Gastroesophageal sphincter (tissue), 4 donors: ENCODE measurements at regions not wholly inside any gene's neighbourhood (a gene's known extent, or its start where the extent isn't known, plus 50 kb on each side); places are given as distances from the start of the nearest gene placed in this dataset.

Source experiments
- ATAC-seq: fragments of 150-250 bp; one replicate; pipeline ENCODE4 v1.9.1; 2016; ENCODE audit warnings: mild to moderate bottlenecking, moderate library complexity
- H3K27ac ChIP-seq, 4 donors: fragments of 200-600 bp; sonication (generic) in 3 of 4; 1 replicate in 3 of 4; 2 replicates in 1 of 4; pipeline ENCODE4 v1.5.1; 2016 to 2019
- H3K27me3 ChIP-seq: fragments of 200-600 bp; sonication (generic); one replicate; pipeline ENCODE4 v1.5.1; 2019
- H3K36me3 ChIP-seq, 2 donors: fragments of 200-600 bp; sonication (generic); one replicate each; pipeline ENCODE4 v1.5.1; 2019; ENCODE audit warnings: control low read depth in 1 of 2
- H3K4me1 ChIP-seq, 3 donors: fragments of 200-600 bp; sonication (generic); 1 replicate in 2 of 3; 2 replicates in 1 of 3; pipeline ENCODE4 v1.5.1; 2016 to 2019; ENCODE audit warnings: control low read depth in 2 of 3
- H3K4me3 ChIP-seq, 2 donors: fragments of 200-600 bp; sonication (generic); one replicate each; pipeline ENCODE4 v1.5.1; 2019; ENCODE audit warnings: mild to moderate bottlenecking in 1 of 2, moderate library complexity in 1 of 2
- H3K9me3 ChIP-seq, 3 donors: fragments of 200-600 bp; sonication (generic); one replicate each; pipeline ENCODE4 v1.5.1; 2017 to 2019; ENCODE audit warnings: control low read depth in 2 of 3
- CTCF ChIP-seq, 4 experiments: fragments of 200-600 bp in 2 of 4; fragments of 450-650 bp in 2 of 4; sonication (generic) in 1 of 4; IDR thresholded peaks; one replicate each; pipeline ENCODE4 v1.5.1; 2017 to 2019; ENCODE audit warnings: antibody characterized with exemption in 4 of 4, mild to moderate bottlenecking in 2 of 4, moderate library complexity in 2 of 4
- EP300 ChIP-seq: sonication (generic); formaldehyde crosslinking; IDR thresholded peaks from one replicate; pipeline ENCODE4 v1.6.1; 2017; ENCODE audit warnings: antibody characterized with exemption, mild to moderate bottlenecking
- POLR2A ChIP-seq, 2 donors: fragments of 450-650 bp; IDR thresholded peaks; one replicate each; pipeline ENCODE4 v1.6.1; 2017; ENCODE audit warnings: antibody characterized with exemption in 2 of 2, mild to moderate bottlenecking in 2 of 2, moderate library complexity in 1 of 2
- POLR2AphosphoS5 ChIP-seq: sonication (generic); formaldehyde crosslinking; IDR thresholded peaks from one replicate; pipeline ENCODE4 v1.6.1; 2017; ENCODE audit warnings: antibody characterized with exemption
- WGBS, 2 donors: methylation state at CpG; one replicate each; pipeline ENCODE4 v1.1.5; 2018; ENCODE audit warnings: low coverage in 1 of 2; 5-methylcytosine and 5-hydroxymethylcytosine counted together

DNA sequence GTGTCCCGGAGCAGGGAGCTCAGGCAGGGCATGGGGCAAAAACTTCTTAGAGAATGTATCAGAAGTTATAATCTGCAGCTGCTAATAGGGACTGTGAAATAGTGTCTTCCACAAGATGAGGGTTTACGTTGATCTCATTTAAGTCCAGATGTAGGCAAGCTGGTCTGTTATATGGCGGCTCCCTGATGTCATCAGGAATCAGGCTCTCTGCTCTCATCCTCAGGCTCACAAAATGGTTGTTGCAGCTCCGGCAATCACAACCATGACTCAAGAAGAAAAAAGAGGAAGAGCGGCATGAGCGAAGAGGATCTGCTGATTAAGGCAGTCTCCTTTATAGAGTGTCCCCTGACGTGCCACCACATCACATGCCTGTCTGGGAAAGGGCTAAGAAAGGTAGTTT, 191.3 kb downstream of the KLF5 start:
- no peak for TF ChIP-seq CTCF (IDR thresholded peaks at IDR 0.05)
- TF ChIP-seq POLR2A (IDR thresholded peaks at IDR 0.05), result no peak
- TF ChIP-seq POLR2AphosphoS5, result no peak
- no peak for TF ChIP-seq EP300
- no peaks in the 10 kb centered on the region for H3K36me3 ChIP-seq
- 85 to 95% methylated on average over 6 to 7 of the region's 7 CpGs for WGBS, 2 donors
- no peaks in the 10 kb centered on the region for H3K9me3 ChIP-seq
- no peaks in the 10 kb centered on the region for H3K27me3 ChIP-seq
- no peaks in the 10 kb centered on the region for H3K4me1 ChIP-seq
- H3K27ac ChIP-seq, result no peak overlapping the region
- ATAC-seq, result no peak
- H3K4me3 ChIP-seq, result no peak overlapping the region

- no peaks in the 10 kb centered on the region for H3K9me3 ChIP-seq
- H3K4me3 ChIP-seq, result no peak overlapping the region
- no peak overlapping the region for H3K27ac ChIP-seq
- no peaks in the 10 kb centered on the region for H3K27me3 ChIP-seq
- TF ChIP-seq POLR2AphosphoS5, result no peak
- no peaks in the 10 kb centered on the region for H3K36me3 ChIP-seq
- 35 to 52% methylated on average over 5 to 7 of the region's 7 CpGs for WGBS, 2 donors
- no peak for ATAC-seq
- H3K4me1 ChIP-seq, result no peaks in the 10 kb centered on the region
These were observed 190.1 kb downstream of the KLF5 start for GRCh38 chr13:73248711-73249580.

GRCh38 chr13:73248154-73248553, 189.3 kb downstream of the KLF5 start:
- Histone ChIP-seq H3K4me3 (no peak overlapping the region), H3K36me3 (no peaks in the 10 kb centered on the region), H3K27ac (no peak overlapping the region), H3K4me1 (no peaks in the 10 kb centered on the region), H3K9me3 (no peaks in the 10 kb centered on the region), H3K27me3 (no peaks in the 10 kb centered on the region)
- no peak for ATAC-seq
- TF ChIP-seq POLR2AphosphoS5 (no peak), EP300 (no peak), CTCF (IDR thresholded peaks at IDR 0.05) (no peak)
- WGBS, 2 donors, result 90 to 95% methylated on average over 3 of the region's 3 CpGs

DNA sequence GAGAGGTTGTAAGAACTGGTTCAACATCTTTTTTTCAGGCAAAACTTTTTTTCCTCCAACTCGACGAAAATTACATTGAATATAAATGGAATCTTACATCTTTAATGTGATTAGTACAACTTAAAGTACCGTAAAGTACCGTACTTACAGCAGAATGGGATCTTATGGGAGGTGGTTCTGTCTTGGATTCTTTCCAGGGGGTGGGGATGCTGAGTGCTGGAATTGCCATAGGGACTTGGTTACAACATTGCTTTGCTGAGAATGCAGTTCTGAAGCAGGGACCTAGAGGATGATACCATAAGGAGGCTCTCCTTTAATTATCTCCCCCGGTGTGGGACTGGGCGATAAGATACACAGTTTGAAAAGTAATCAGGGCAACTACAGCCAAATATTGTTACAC, 186.4 kb downstream of the KLF5 start:
- H3K27me3 ChIP-seq, result no peaks in the 10 kb centered on the region
- H3K27ac ChIP-seq, result no peak overlapping the region
- ATAC-seq, result no peak
- H3K9me3 ChIP-seq, result no peaks in the 10 kb centered on the region
- no peaks in the 10 kb centered on the region for H3K4me1 ChIP-seq
- TF ChIP-seq POLR2AphosphoS5 (no peak), CTCF (IDR thresholded peaks at IDR 0.05) (no peak), EP300 (no peak), POLR2A (IDR thresholded peaks at IDR 0.05) (no peak)
- H3K4me3 ChIP-seq, result no peak overlapping the region
- 79 to 90% methylated on average over 5 to 6 of the region's 6 CpGs for WGBS, 2 donors
- no peaks in the 10 kb centered on the region for H3K36me3 ChIP-seq

- Histone ChIP-seq H3K27ac (no peak overlapping the region), H3K27me3 (no peaks in the 10 kb centered on the region), H3K4me1 (no peaks in the 10 kb centered on the region), H3K4me3 (no peak overlapping the region), H3K36me3 (no peaks in the 10 kb centered on the region), H3K9me3 (no peaks in the 10 kb centered on the region)
- WGBS, 2 donors, result 87 to 93% methylated on average over 4 of the region's 4 CpGs
- TF ChIP-seq EP300, result no peak
- ATAC-seq, result no peak
These were observed 185.7 kb downstream of the KLF5 start for GRCh38 chr13:73244467-73244866.

DNA sequence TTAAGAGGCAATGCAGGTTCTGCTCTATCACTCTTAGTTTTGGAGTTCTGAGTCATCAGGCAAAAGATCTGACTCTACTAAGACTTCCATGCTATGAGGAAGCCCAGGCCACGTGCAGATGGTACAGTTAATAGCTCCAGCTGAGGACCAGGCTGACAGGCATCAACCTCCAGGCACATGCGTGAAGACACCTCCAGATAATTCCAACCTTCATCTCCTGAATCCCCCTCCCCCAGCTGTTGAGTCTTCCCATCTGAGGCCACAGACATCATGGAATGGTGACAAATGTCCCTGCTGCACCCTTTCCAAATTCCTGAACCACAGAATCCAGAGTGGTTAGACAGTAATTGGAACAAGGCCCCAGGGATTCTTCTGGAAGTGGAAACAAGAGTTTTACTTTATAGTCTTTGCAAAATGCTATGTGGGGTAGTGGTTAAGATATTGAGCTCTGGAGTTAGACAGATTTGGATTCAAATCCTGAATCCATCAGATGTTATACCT, 183.8 kb downstream of the KLF5 start:
- no peak overlapping the region for H3K27ac ChIP-seq
- no peak for ATAC-seq
- no peaks in the 10 kb centered on the region for H3K9me3 ChIP-seq
- H3K36me3 ChIP-seq, result no peaks in the 10 kb centered on the region
- TF ChIP-seq POLR2A (IDR thresholded peaks at IDR 0.05) (no peak), POLR2AphosphoS5 (no peak), EP300 (no peak), CTCF (IDR thresholded peaks at IDR 0.05) (no peak)
- 20 to 83% methylated on average over 1 to 2 of the region's 2 CpGs for WGBS, 2 donors
- H3K4me3 ChIP-seq, result no peak overlapping the region
- no peaks in the 10 kb centered on the region for H3K4me1 ChIP-seq
- H3K27me3 ChIP-seq, result no peaks in the 10 kb centered on the region
